ENCODE measurements at regions not wholly inside any gene's neighbourhood (a gene's known extent, or its start where the extent isn't known, plus 50 kb on each side); places are given as distances from the start of the nearest gene placed in this dataset.

GRCh38 chr13:34070544-34071303, 252.8 kb downstream of the RFC3 start:
- TF ChIP-seq POLR2A (IDR thresholded peaks at IDR 0.05; ENCODE audit: low read length) (no peak), GATA1 (IDR thresholded peaks at IDR 0.05; ENCODE audit: low read depth, low read length) (no peak)

Measured in erythroblast (primary cell).